ENCODE measurements at regions not wholly inside any gene's neighbourhood (a gene's known extent, or its start where the extent isn't known, plus 50 kb on each side); places are given as distances from the start of the nearest gene placed in this dataset.

DNA sequence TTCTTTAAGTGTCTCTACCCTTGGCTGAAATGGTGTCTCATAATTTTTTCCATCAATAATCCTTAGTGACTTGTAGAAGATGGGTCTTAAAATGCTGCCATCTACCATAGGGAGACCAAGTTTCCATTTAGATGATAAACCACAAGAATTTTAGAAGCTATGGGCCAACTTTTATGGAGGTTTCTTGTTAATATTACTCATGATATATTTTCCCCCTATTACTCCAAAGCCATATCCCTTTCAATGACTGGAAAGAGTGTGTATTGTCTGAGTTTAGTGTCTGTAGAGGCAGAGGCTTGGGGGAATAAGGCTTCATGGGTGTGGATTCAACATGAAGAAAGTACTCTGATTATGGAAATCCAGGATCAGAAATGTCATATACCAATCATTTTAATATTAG lies 507.3 kb upstream of the TNC start:
- TF ChIP-seq GATA2 (IDR thresholded peaks at IDR 0.05; ENCODE audit: low read depth, low read length) (no peak), GATA3 (IDR thresholded peaks at IDR 0.05; ENCODE audit: low read depth, low read length) (no peak)

Measured in SH-SY5Y (cell line).